Astrocyte (in vitro differentiated cells and primary cell): ENCODE measurements at regions not wholly inside any gene's neighbourhood (a gene's known extent, or its start where the extent isn't known, plus 50 kb on each side); places are given as distances from the start of the nearest gene placed in this dataset.

Experiments
- DNase-seq: peaks from one replicate; pipeline ENCODE4 v3.0.0-alpha.2; 2010; ENCODE audit warnings: low read depth
- FAIRE-seq: peaks from 2 replicates; lab custom pipeline; 2011; peaks lifted over from hg19 to GRCh38; lab: Jason Lieb, UNC
- H2AFZ ChIP-seq: 2 replicates; pipeline ENCODE4 v1.6.0; 2012; ENCODE audit warnings: low read depth, low read length, inconsistent platforms
- H3K27ac ChIP-seq: 2 replicates; pipeline ENCODE4 v1.5.1; 2011; ENCODE audit warnings: low read depth, low read length, inconsistent platforms
- H3K27me3 ChIP-seq: 2 replicates; pipeline ENCODE4 v1.6.0; 2011; ENCODE audit warnings: low read length, inconsistent platforms; ENCODE audit not compliant: insufficient read depth
- H3K36me3 ChIP-seq: 2 replicates; pipeline ENCODE4 v1.5.1; 2011; ENCODE audit warnings: low read length, inconsistent platforms; ENCODE audit not compliant: insufficient read depth
- H3K4me1 ChIP-seq: 2 replicates; pipeline ENCODE4 v1.5.1; 2011; ENCODE audit warnings: low read length, inconsistent platforms; ENCODE audit not compliant: insufficient read depth
- H3K4me2 ChIP-seq: 2 replicates; pipeline ENCODE4 v1.6.0; 2012; ENCODE audit warnings: low read length, inconsistent platforms
- H3K4me3 ChIP-seq: 2 replicates; pipeline ENCODE4 v1.5.1; 2011; ENCODE audit warnings: low read depth, mild to moderate bottlenecking, low read length, inconsistent platforms; ENCODE audit not compliant: insufficient read depth
- H3K79me2 ChIP-seq: 2 replicates; pipeline ENCODE4 v1.6.0; 2012; ENCODE audit warnings: mild to moderate bottlenecking, low read length, inconsistent platforms; ENCODE audit not compliant: insufficient read depth
- H3K9ac ChIP-seq: 2 replicates; pipeline ENCODE4 v1.6.0; 2012; ENCODE audit warnings: mild to moderate bottlenecking, low read length, inconsistent platforms
- H3K9me3 ChIP-seq: 2 replicates; pipeline ENCODE4 v1.5.1; 2012; ENCODE audit warnings: low read depth, mild to moderate bottlenecking, low read length, inconsistent platforms; ENCODE audit not compliant: insufficient read depth
- H4K20me1 ChIP-seq: 2 replicates; pipeline ENCODE4 v1.6.0; 2012; ENCODE audit warnings: low read length, inconsistent platforms; ENCODE audit not compliant: insufficient read depth
- H3K27ac Mint-ChIP-seq: one replicate; pipeline ENCODE4 v1.8.0; 2021; ENCODE audit warnings: mild to moderate bottlenecking, mixed read lengths; ENCODE audit not compliant: unreplicated experiment
- H3K27me3 Mint-ChIP-seq: one replicate; pipeline ENCODE4 v1.8.0; 2021; ENCODE audit warnings: low read depth, mixed read lengths; ENCODE audit not compliant: unreplicated experiment
- H3K36me3 Mint-ChIP-seq: one replicate; pipeline ENCODE4 v1.8.0; 2021; ENCODE audit warnings: low read depth, mixed read lengths; ENCODE audit not compliant: unreplicated experiment
- H3K4me1 Mint-ChIP-seq: one replicate; pipeline ENCODE4 v1.8.0; 2021; ENCODE audit warnings: low read depth, mixed read lengths; ENCODE audit not compliant: unreplicated experiment
- H3K4me3 Mint-ChIP-seq: one replicate; pipeline ENCODE4 v1.8.0; 2021; ENCODE audit warnings: mild to moderate bottlenecking, moderate library complexity, mixed read lengths; ENCODE audit not compliant: unreplicated experiment
- H3K9me3 Mint-ChIP-seq: one replicate; pipeline ENCODE4 v1.8.0; 2021; ENCODE audit warnings: mild to moderate bottlenecking, mixed read lengths; ENCODE audit not compliant: unreplicated experiment
- EZH2 ChIP-seq: IDR thresholded peaks from 2 replicates; pipeline ENCODE4 v1.6.1; 2012; ENCODE audit warnings: mild to moderate bottlenecking, low read length, inconsistent platforms; ENCODE audit not compliant: insufficient read depth
- TF ChIP-seq, protein P1 (sequence below): IDR thresholded peaks from 2 replicates; pipeline ENCODE4 v1.5.1; 2011; ENCODE audit warnings: low read depth, mild to moderate bottlenecking, inconsistent platforms, low read length, moderate library complexity; ENCODE audit not compliant: insufficient read depth

DNA sequence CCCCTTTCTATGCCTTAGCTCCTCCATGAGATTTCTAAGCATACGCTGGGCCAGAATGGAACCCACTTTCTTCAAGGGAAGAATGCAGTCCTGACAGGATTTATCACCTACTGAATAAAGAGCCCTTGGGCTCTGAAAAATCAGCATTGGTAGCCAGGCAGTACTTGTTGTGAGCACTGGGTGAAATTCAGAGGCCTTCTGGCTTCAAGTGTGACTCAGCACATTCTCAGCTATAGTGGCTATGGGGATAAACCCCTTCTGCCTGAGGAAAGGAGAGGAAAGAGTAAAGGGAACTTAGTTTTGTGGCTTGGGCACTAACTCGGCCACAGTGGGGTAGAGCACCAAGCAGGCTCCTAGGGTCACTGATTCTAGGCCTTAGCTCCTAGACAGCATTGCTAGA is 574.8 kb downstream of the JRKL start:
- Mint-ChIP-seq H3K27me3 (no peaks in the 10 kb centered on the region), H3K9me3 (no peaks in the 10 kb centered on the region), H3K4me1 (peaks cover 5% of the 10 kb centered on the region), H3K27ac (peak overlapping the region; percentile 67), H3K36me3 (no peaks in the 10 kb centered on the region), H3K4me3 (no peak overlapping the region)
- Histone ChIP-seq H3K4me3 (no peak overlapping the region), H3K36me3 (no peaks in the 10 kb centered on the region), H3K9me3 (no peaks in the 10 kb centered on the region), H3K4me1 (no peaks in the 10 kb centered on the region), H3K79me2 (no peaks in the 10 kb centered on the region), H3K9ac (no peak overlapping the region), H4K20me1 (no peaks in the 10 kb centered on the region), H3K4me2 (no peak overlapping the region), H3K27ac (no peak overlapping the region), H2AFZ (no peak overlapping the region), H3K27me3 (no peaks in the 10 kb centered on the region)
- DNase-seq, result no peak
- TF ChIP-seq EZH2, result no peak
- TF ChIP-seq, protein P1, sequence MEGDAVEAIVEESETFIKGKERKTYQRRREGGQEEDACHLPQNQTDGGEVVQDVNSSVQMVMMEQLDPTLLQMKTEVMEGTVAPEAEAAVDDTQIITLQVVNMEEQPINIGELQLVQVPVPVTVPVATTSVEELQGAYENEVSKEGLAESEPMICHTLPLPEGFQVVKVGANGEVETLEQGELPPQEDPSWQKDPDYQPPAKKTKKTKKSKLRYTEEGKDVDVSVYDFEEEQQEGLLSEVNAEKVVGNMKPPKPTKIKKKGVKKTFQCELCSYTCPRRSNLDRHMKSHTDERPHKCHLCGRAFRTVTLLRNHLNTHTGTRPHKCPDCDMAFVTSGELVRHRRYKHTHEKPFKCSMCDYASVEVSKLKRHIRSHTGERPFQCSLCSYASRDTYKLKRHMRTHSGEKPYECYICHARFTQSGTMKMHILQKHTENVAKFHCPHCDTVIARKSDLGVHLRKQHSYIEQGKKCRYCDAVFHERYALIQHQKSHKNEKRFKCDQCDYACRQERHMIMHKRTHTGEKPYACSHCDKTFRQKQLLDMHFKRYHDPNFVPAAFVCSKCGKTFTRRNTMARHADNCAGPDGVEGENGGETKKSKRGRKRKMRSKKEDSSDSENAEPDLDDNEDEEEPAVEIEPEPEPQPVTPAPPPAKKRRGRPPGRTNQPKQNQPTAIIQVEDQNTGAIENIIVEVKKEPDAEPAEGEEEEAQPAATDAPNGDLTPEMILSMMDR, result no peak
- no peak for FAIRE-seq

DNA sequence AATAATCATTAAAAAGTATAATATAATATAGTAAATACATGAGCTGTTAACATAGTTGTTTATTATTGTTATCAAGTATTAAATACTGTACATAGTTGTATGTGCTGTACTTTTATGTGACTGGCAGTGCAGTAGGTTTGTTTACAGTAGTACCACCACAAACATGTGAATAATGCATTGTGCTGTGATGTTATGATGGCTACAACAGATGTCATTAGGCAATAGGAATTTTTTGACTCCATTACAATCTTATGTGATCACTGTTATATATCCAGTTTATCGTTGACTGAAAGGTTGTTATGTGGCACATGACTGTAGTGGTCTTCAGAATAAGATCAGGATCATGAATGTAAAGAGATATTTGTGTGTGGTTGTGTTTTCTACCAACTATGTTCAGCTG is 577.8 kb downstream of the JRKL start:
- H3K36me3 Mint-ChIP-seq, result no peaks in the 10 kb centered on the region
- Histone ChIP-seq H3K36me3 (no peaks in the 10 kb centered on the region), H3K9ac (no peak overlapping the region), H3K27ac (no peak overlapping the region), H3K9me3 (no peaks in the 10 kb centered on the region), H3K27me3 (no peaks in the 10 kb centered on the region), H3K4me1 (no peaks in the 10 kb centered on the region), H2AFZ (no peak overlapping the region), H3K4me2 (no peak overlapping the region), H3K4me3 (no peak overlapping the region), H4K20me1 (no peaks in the 10 kb centered on the region), H3K79me2 (no peaks in the 10 kb centered on the region)
- no peaks in the 10 kb centered on the region for H3K9me3 Mint-ChIP-seq
- DNase-seq (no peak), FAIRE-seq (no peak)
- no peak overlapping the region for H3K4me3 Mint-ChIP-seq
- no peak overlapping the region for H3K27ac Mint-ChIP-seq
- no peaks in the 10 kb centered on the region for H3K27me3 Mint-ChIP-seq
- TF ChIP-seq, protein P1, result no peak
- TF ChIP-seq EZH2, result no peak
- H3K4me1 Mint-ChIP-seq, result peaks cover 5% of the 10 kb centered on the region

DNA sequence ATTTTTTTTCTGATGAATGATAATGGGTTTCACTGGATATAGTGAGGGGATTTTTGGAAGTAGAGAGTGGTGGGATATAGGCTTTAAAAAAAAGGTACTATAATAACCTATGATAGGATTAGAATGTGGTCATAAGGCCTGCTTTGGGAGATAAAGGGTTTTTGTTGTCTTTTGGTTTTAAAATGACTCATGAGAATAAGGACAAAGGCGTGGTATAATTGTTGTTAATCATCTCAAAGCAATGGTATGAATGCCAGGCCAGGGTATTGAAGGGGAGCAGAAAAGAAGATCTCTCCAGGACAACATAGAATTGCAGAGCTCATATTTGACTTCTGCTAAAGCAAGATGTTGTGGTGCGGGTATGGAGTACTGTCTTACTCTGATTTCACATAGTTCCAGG is 579.4 kb downstream of the JRKL start:
- H3K36me3 ChIP-seq, result no peaks in the 10 kb centered on the region
- Mint-ChIP-seq H3K4me3 (no peak overlapping the region), H3K36me3 (no peaks in the 10 kb centered on the region), H3K27me3 (no peaks in the 10 kb centered on the region), H3K4me1 (peaks cover 5% of the 10 kb centered on the region), H3K9me3 (no peaks in the 10 kb centered on the region), H3K27ac (no peak overlapping the region)
- no peaks in the 10 kb centered on the region for H3K79me2 ChIP-seq
- H3K27ac ChIP-seq, result no peak overlapping the region
- DNase-seq (no peak), FAIRE-seq (no peak)
- no peaks in the 10 kb centered on the region for H4K20me1 ChIP-seq
- no peak overlapping the region for H3K4me2 ChIP-seq
- H3K4me3 ChIP-seq, result no peak overlapping the region
- no peaks in the 10 kb centered on the region for H3K4me1 ChIP-seq
- H3K27me3 ChIP-seq, result no peaks in the 10 kb centered on the region
- TF ChIP-seq EZH2, result no peak
- TF ChIP-seq, protein P1, result no peak
- no peak overlapping the region for H2AFZ ChIP-seq
- H3K9ac ChIP-seq, result no peak overlapping the region
- no peaks in the 10 kb centered on the region for H3K9me3 ChIP-seq
